ENCODE measurements at regions not wholly inside any gene's neighbourhood (a gene's known extent, or its start where the extent isn't known, plus 50 kb on each side); places are given as distances from the start of the nearest gene placed in this dataset.
"Not testable (repeated sequence)": the region's sequence is repeated elsewhere in the genome, so short reads cannot be mapped to it uniquely, and the experiment has no call there.

DNA sequence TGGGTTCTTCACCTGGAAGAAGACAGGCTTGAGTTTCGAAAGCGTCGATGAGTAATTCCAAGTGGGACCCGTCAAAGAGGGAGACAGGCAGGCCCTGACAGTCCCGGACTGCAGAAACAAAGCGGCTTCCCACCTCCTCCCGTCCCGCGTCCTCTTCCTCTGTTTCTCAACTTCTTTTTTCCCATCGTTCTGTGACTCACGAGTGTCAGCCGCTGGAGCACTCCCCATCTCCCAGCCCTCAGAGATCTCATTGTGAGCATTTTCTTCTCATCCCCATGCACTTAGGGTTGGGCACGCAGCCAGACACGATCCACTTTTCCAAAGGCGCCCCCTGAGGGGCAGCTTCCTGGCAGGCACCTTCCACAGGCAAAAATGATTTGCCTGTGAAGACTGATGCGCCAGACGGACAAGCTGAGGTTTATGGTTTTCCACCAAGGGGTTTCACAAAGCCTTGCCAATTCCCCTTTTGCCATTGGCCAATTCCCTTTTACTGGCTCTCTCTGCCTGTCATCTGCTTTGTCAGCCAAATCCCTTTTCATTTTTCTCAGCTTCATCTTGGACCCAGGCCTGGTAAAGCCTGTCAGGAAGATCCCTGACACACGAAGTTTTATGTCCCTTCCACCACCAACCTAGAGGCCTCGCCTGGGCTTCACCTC, 86.5 kb upstream of the ANKRD55 start:
- no peak for DNase-seq (ENCODE audit: low spot score)

DNA sequence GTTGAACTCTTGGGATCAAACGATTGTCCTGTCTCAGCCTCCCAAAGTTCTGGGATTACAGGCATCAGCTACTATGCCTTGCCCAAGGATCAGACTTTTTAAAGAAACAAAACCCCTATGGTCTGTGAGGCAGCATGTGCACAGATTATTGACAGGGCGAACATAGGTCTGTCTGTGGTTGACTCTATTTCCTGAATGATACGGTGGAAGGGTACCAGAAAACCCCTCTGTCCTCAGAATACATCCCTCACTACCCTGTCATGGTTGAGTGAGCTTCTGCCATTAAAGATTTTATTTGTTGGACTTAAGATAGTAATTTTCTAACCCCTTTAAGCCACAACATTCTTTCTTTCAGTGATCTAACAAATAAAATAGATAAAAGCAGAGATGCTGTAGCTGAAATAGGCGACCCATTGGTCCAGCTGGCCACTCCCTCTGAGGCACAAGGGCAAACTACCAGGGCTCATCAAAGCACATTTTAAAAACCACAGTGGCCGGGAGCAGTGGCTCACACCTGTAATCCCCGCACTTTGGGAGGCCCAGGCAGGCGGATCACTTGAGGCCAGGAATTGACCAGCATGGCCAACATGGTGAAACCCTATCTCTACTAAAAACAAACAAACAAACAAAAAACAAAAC, 84.9 kb upstream of the ANKRD55 start:
- DNase-seq (ENCODE audit: low spot score), result no peak

DNA sequence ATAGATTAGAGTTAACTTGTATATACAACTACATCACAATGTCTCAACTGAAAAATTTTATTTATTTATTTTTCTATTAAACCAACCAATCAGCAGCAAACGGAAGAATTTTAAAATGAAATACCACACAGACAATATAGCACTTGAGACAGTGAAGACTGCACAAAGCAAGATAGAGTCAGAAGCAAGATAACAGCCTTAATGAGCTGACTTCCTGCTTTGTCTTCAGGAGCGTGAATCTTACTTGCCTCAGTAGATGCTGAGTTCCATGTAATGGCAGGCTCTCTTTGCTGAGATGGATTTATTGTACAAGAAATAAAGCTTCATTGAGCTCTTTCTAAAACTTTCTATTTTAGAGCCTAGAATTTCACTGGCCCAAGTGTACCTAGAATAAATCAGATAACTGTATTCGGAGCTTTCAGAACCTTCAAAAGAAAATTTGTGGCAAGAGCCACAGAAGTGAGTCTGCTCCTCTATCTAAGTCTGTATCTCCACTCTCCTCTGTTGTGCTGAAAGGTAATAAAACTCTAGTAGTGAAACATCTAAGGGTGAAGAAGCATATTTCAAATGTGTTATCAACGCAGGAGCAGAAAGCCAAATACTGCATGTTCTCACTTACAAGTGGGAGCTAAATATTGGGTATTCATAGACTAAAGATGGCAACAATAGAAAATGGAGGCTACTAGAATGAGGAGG, 83.3 kb upstream of the ANKRD55 start:
- DNase-seq (ENCODE audit: low spot score), result no peak

DNA sequence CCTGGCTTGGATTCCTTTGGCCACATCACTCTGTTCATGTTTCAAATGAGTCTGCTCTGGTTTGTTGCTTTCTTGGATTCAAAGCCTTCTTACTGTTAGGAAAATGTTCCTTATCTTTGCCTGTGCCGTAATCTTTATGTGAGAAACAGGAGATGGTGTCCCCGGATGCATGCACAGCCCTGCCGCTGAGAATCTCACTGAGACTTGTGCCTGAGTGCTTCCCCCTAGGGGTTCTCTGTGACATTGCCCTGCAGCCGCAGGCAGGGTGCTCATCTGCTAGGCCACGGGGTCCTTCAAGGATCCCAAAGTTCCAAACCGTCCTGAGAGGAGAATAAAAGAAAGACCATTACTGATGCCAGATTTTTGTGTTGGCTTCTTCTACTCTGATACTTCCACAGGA, 81.4 kb upstream of the ANKRD55 start:
- no peak for DNase-seq (ENCODE audit: low spot score)

DNA sequence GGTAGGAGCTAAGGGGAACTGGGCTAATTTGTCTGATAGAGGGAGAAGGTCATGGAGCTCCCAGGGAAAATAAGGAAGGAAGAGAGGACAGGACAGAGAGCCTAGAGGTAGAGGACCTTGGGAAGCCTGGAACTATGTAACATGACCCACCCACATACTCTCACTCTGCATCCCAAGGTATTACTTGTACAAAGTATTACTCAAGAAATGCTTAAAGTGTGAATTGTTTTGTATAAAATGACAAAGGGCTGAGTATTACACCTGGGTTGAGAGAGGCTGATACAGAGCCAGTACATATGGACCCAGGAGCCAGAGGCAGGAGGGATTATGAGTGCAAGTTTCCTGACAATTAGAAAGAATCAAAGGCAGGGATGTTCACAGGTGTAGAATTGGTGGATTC, 80.5 kb upstream of the ANKRD55 start:
- no peak for DNase-seq (ENCODE audit: low spot score)

DNA sequence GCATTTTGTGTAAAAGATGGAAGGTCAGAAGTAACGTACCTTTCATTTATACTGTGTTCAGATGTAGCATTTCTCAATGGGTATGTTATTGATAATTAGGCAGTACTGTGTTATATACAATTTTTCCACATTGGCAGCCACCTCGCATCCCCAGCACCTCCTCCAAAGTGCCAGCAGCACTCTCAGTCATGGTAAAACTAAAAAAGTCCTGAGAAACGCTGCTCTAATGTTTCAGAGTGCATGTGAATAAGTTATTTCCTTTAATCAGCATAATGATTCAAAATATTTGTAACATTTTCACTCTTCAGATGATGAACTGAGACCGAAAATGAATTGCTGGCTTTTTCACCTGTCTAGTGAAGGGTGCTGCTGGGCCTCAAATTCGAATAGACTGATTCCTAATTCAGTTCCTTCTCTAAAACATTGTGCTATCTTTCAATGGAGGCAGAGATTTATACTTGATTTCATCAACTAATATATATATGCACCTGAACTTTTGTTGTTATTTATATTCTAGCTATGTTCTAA, 79.9 kb upstream of the ANKRD55 start:
- no peak for DNase-seq (ENCODE audit: low spot score)

DNA sequence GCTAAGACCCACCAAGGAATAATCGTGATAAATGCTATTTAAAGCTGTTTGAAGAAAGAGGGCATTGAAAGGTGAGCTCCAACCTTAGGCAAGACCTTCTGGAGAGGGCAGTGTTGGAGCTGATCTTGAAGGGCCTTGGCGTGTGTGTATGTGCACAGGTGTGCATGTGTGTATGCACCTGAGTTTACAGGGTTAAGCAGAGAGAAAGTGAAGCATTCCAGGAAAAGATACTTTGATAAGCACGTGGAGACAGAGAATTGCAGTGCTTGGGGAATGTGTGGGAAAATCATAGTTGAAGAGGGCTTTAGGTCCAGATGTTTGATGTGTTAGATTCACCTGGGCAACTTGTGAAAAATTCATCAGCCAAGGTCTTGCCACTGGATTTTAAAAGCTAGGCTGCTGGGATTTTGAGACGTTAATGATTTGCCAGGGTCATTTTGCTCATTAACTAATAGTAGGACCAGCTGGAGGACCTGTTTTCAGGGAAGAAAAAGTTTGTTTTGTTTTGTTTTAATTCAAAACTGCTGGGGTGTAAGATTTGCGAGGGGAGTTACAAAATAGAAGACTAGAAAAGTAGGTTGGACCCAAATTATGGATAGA, 78.3 kb upstream of the ANKRD55 start:
- no peak for DNase-seq (ENCODE audit: low spot score)

DNA sequence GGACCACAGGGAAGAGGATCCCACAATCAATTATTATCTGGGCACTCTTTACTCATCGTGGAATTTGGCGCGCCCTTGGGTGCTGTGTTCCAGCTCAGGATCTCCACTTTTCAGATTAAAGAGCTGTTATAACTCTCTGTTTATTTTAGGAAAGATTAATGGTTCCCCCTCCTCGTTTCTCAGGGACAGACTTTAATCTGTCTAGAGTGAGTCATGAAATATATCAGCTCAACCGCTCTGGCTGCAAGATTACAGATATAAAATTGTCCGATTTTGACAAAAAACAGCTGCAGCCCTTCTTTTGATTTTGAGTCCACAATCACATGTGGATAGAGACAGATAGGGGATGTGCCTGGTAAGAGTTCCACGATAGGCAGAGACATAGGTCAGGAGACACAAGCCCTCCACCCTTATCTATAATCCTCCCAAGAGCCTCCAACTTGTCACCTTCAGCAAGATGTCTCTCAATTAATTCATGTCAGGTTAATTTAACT, 77.6 kb upstream of the ANKRD55 start:
- DNase-seq (ENCODE audit: low spot score), result no peak

DNA sequence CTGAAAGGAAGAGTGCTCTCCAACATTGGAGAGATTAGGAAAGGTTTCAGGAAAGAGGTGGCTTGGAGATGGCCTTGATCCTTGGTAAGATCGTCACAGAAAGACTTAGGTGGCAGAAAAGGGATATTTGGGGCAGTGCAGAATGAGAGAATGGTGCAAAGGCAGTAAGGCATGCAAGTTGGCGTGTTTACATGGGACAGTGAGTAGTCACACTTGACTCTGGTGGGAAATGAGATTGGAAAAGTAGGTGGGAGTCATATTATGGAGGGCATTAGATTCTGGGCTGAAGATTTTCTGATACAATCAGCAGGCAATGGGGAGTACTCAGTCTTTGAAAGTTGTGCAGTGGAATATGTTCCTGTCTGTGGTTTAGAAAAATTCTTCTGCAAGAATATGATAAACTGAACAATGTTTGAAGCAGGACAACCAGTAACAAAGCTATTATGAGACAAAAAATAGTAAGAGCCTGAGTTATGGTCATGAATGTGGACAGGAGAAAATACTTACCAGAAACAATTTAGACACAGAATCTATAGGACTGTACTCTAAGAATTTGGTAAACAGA, 76.2 kb upstream of the ANKRD55 start:
- DNase-seq (ENCODE audit: low spot score), result no peak

DNA sequence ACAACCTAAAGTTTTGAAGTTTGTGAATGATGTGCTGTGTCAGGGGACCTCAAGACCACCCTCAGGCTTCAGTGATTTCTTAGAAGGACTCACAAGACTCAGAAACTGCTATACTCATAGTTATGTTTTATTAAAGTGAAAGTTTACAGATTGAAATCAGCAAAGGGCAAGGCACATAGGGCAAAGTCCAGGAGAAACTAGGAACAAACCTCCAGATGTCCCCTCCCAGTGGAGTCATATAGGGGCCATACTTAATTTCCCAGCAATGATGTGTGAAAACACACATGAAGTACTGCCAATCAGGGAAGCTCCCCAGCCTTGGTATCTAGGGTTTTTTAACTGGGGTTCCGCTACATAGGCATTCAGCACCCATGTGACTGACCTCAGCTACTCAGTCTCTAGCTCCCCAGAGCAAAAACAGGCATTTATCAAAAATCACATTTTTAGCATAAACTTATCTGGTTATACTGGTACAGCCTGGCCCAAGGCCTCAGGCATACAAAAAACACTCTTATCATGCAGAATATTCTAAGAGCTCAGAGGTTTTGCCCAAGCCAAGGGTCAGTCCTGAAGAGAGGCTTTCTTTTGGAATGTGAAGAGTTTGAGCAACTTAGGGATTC, 74.7 kb upstream of the ANKRD55 start:
- peak; percentile 59 for DNase-seq (ENCODE audit: low spot score)

DNA sequence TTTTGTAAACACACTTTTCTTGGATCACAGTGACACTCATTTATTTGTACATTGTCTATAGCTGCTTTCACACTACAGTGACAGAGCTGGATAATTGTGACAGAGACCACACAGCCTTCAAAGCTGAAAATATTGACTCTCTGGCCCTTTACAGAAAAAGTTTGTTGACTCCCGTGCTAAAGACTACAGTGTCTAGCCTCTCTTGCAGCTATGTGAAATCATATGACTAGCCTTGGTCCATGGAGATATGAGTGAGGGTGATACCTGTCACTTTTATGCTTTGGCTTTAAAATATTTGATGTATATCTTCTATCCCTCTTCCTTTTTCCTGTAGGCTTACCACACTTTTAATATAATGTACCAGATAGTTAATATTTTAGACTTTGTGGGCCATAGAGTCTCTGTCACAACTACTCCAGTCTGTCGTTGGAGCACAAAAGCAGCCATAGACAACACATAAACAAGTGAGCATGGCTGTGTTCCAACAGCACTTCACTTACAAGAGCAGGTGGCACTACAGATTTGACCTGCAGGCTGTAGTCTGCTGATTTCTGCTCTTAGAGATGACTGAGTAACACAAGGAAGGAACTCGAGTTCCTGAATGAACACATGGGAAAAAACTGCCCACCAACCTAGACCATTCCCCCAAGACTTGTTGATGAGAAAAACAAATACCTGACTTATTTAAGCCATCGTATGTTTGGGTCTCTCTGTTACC, 73.5 kb upstream of the ANKRD55 start:
- no peak for DNase-seq (ENCODE audit: low spot score)

DNA sequence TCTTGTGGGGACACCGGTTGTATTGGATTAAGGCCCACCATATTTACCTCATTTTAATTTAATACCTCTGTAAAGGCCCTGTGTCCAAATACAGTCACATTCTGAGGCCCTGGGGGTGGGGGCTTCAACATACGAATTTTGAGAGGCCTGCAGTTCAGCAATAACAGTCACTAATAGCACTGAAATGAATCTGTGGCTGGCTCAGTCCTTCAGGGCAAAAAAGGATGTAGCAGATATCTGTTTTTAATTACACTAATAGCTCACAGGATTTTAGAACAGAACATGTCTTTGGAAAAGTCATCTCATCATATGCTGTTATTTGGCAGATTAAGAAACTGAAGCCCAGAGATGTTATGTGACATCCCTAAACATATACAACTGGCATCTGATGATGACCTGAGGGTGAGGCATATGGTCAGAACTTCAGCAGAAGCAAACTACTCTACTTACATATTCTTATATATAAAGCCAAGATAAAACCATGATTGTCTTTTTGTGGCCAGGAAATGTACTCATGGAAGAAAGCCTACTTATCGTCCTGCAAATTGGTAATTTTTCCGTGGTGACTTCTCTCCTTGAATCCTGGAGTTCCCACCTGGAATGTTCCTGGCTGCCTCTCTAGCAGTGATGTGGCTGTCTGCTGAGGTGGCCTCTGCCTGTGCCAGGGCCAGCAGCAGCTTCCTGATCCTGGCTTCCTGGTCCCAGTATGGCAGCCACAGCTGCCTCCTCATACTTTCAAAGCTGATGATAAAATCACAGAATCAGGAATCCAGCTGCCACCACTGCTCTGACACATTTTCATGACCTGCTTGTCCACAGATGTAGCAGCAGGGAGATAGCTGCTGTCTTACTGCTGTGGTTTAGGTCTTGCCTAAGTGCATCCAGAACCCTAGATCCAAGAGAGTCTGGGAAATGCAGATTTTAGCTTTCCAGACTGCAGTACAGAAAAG, 72.1 kb upstream of the ANKRD55 start:
- no peak for DNase-seq (ENCODE audit: low spot score)

DNA sequence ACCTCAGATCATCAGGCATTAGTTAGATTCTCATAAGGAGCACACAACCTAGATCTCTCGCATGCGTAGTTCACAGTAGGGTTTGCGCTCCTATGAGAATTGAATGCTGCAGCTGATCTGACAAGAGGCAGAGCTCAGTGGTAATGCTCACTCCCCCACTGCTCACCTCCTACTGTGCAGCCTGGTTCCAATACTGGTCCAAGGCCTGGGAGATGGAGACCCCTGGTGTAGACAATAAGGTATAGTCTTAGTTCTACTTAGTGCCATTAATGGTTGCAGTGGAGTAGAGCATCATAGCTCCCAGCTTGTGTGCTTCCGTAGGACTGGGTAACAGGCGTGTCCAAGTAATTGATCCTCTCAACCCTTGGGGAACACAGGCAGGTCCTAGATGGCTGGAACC, 70.4 kb upstream of the ANKRD55 start:
- DNase-seq (ENCODE audit: low spot score), result no peak

DNA sequence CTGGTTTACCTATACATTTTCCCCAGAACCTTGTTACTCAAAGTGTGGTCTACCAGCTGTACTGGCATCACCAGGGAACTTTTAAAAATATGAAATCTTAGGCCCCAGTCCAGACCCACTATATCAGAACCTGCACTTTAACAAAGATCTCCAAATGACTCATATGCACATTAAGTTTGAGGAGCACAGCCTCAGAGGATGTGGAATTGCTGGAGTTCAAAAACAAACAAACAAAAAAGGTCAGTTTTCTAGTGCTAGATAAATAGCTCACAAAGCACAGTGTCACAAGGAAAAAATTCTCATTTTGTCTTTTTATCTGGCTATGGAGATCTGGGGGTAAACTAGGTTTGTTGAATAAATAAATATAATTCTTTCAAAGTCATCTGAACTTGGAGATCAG, 68.9 kb upstream of the ANKRD55 start:
- no peak for DNase-seq (ENCODE audit: low spot score)

DNA sequence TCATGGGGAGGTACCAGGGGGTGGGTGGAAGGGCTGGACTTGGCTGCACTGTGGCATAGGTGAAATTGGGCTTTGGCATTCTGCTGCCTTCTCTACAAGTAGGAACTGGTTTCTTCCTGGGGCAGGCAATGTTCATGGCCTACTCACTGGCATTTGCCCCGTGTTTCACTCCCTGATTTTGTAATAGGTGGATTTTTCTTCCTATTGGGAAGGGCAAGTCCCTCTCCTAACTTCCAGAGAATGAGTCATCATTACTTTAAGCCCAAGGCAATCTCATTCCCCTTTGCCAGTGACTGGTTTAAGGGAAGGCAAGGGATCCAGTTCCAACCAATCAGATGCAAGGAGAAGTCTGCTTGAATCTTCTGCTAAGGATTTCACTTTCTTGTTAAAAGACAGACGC, 67.9 kb upstream of the ANKRD55 start:
- DNase-seq (ENCODE audit: low spot score), result peak; percentile 26

DNA sequence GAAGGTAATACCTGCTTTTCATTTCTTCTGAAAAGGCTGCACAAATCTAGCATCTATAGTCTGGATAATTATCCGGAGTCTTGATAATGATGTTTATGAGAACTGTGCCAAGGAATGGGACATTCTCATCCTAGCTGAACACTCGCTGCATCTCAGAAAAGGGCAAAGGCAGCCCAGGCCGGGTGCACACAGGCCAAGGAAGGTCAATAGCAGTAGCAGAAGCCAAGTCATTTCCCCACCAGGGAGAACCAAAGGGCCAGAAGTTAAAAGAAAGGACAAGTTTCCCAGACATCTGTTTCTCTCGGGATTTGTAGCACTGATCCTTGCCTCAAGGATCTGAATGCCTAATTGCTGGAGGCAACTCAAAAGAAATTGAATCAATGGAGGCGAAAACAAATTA, 66.1 kb upstream of the ANKRD55 start:
- DNase-seq (ENCODE audit: low spot score), result no peak

DNA sequence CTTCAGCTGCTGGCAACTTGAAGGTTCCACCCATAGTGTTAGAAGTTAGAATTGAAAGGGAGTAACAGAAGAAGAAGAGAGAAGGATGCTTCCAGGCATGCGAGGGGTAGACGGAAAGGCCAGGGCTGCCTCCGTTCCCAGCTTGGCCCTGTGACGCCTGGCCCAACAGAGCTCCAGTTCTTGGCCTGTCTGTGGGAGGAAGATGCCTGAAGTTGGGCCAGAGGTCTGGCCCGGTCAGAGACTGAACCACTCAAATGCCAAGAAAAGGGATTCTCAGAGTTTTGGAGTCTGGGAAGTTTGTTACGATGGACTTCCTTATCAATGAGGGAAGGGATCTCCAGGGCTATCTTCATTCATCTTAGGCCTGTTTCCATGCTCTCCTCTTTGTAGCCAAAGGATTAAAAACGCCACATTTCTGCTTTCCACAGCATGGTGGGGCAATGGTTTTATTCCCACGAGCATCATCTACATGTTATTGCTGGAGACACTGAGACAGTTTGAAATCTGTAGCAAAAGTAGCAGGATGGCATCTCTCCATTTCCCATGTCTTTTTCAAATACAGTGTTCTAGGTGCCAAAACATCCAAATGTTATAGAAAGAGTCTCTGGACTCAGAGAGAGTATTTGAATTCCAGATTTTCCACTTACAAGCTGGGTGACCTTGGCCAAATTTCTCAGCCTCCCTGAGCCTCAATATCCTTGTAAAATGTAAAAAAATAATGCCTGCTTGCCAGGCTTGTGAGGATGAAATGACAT, 65.4 kb upstream of the ANKRD55 start:
- no peak for DNase-seq (ENCODE audit: low spot score)

DNA sequence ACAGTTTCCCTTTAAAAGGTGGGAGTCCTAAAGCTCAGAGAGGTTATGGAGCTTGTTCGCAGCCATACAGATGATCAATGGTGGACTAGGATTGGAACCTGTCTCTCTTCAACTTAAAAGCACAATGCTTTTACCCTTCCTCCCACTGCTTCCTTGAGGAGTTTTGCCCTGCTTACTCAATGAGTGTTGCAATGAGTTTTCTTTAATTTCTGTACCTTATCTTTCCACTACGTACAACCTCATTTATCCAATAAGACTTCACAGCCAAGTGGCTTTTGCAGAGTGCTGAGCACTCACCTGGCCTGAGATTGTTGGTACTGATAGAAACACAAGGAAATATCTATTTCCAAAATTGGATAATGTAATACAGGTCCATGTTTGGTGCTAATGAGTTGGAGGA, 64.7 kb upstream of the ANKRD55 start:
- DNase-seq (ENCODE audit: low spot score), result no peak

DNA sequence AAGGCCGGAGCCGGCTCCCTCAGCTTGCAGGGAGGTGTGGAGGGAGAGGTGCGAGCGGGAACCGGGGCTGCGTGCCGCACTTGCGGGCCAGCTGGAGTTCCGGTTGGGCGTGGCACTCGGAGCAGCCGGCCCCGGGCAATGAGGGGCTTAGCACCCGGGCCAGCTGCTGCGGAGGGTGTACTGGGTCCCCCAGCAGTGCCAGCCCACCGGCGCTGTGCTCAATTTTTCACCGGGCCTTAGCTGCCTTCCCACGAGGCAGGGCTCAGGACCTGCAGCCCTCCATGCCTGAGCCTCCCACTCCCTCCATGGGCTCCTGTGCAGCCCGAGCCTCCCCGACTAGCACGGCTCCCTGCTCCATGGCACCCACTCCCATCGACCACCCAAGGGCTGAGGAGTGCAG, 62.2 kb upstream of the ANKRD55 start:
- DNase-seq (ENCODE audit: low spot score), result not testable (repeated sequence)
